ENCODE measurements at regions not wholly inside any gene's neighbourhood (a gene's known extent, or its start where the extent isn't known, plus 50 kb on each side); places are given as distances from the start of the nearest gene placed in this dataset.

DNA sequence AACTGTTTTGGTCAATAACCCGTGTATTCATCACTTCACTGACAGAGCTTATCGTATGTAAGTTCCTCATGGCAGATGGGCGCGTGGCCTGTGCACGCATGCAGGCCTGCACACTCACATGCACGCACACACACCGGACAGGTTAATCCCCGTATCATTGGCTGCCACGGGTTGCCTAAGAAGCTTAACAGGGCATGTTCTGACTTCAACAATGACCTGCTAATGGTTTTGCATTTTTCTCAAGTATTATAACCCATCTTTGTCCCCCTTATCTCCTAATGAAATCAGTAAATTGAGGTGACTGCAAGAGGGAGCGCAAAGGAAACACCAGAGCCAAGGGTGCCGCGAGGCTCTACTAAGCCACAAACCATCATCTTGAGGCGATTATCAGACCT is 399.0 kb upstream of the ID2 start:
- DNase-seq (ENCODE audit: low spot score) = no peak

DNA sequence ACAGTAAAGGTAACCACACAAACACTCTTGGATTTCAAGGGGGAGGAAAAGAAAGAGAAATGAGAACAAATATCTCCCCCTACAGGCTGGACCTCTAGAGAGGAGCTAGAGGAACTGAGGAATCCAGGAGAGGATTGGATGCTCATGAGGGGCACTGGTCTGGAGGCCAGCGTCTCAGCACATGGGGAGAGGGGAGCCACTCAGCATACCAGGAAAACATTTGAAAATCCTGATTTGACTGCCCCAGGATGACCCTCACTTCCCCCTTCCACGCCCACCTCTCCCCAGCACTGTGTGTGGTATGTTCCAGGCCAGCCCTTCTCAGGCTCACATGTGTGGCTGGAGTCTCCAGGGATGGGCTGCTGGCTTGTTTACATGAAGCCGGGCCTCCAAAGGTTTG is 396.8 kb upstream of the ID2 start:
- DNase-seq (ENCODE audit: low spot score) = no peak

DNA sequence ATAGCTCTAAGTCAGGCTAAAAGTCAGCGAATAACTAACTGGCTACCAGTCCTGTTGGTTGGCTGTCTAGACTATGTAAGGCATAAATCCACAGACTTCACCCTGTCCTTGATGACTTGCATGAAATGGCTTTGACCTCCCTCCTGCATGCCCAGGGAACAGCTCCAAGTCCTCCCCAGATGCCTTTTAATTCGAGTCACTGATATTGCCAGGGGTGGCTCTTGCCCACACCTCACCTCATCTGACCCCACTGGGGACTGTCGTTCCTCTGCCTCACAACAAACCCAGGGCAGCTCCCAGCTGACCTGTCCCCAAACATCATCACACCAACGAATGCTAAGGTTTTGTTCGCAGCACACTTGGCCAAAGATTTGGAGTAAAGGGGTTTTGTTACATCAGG is 396.0 kb upstream of the ID2 start:
- DNase-seq (ENCODE audit: low spot score) = no peak

DNA sequence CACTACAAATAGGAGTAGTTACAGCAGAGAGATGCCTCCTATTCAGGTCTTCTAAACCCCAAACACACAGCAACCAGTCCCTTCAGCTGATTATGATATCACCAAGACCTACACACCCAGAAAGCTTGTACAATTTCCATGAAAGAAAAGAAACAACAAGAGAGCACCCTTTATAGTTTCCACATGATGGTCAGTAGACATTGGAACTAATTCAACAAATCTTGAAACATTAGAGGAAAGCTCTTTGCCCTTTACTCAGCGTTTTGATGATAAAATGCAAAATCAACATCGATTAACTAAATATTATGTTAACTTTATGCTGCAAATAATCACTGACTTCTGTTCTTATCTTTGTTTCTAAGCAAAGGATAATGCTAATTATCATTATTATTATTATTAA is 393.6 kb upstream of the ID2 start:
- DNase-seq (ENCODE audit: low spot score) = no peak

DNA sequence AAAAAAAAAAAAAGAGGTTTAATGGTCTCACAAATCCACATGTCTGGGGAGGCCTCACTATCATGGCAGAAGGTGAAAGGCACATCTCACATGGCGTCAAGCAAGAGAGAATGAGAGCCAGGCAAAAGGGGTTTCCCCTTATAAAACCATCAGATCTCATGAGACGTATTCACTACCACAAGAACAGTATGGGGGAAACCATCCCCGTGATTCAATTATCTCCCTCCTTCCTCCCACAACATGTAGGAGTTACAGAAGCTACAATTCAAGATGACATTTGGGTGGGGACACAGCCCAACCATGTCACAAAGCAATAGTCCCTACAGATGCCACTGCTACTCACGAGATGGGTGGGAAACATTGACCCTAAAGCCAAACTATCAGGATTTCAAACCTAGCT is 392.7 kb upstream of the ID2 start:
- DNase-seq (ENCODE audit: low spot score) = no peak

DNA sequence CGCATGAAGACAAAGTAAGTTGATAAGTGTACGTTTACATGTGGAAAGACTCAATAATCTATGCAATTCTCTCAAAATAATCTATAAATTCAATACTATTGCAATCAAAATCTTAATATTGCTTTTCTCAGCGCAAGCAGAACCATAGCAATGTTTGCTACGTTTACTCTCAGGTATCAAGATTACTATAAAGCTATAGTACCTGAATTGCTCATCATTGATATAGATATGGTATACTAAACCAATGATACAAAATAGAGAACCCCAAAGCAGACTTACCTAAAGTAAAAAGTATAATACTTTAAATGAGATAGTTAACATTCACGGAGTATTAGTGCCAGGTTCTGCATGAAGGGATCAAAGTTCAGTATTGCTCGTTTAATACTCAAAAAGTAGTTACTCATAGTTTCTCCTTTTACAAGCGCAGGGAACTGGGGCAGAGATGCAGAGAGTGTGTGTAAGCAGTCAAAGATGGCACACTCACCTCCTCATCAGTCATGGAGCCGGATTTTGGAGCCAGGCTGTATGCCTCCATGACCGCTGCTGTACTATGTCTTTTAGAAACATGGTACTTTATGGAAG is 391.0 kb upstream of the ID2 start:
- no peak for DNase-seq (ENCODE audit: low spot score)

DNA sequence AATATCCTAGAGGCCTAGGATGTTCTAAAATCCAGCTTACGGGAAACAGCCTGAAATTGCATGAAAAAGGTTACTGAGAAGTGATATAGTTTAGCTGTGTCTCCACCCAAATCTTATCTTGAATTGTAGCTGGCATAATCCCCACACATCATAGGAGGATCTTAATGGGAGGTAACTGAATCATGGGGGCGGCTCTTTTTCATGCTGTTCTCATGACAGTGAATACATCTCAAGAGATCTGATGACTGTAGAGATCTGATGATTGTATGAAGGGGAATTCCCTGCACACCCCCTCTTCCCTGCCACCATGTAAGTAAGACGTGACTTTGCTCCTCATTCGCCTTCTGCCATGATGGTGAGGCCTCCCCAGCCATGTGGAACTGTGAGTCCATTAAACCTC is 385.6 kb upstream of the ID2 start:
- DNase-seq (ENCODE audit: low spot score) = no peak

DNA sequence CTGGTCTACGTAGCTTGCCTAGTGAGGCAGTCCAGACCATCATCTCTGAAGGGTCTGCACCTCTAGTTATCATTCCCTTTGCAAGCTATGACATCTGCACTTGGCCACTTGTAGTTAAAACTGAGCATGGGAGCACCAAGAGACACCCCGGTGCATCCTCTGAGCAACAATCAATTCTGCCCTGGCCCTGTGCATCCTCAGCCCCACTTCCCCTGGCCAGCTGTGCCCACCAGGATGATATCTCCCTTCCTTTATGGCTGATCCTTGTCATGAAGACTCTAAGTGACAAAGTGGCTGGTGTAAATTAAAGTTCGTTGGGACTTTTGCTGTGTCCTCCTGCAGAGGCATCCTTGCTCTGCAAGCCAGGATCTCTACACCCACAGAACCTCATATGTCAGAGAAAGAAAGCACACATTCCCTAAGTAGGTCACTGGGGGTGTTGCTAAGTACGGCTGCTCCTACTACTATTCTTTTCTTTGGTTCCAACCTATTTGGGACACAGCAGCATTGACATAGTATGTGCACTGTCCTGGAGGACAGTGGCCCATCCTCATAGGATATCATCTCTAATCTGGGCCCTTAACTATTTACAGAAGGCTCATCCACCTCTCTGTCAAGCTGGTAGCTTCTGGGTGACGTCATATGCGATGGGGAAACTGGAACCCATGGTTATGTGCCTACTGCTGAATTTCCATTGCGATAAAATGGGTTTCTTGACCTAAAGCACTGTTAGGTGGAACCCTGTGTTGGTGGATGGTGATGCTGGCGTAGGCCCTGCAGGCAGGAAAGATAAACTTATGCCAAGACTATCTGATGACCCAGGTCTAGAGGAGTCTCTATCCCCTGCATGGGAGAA is 384.3 kb upstream of the ID2 start:
- DNase-seq (ENCODE audit: low spot score) = no peak

DNA sequence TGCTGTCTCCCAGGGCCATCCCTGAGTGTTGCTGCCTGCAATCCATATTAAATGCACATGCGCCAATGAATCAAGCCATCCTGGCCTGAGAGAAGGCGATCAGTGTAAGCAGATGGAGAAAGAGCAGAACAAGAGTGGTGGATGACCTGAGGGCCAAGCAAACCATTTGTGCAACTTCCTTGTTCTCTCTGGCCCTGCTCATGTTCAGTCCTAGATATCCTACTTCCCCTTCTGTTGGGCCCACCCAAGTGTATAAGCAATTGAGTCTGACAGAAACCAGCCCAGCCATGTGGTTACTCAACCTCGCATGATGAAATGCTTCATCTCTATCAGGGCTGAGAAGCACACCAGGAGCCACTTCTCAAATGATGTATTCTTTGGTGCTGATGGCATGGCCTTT is 383.1 kb upstream of the ID2 start:
- no peak for DNase-seq (ENCODE audit: low spot score)

DNA sequence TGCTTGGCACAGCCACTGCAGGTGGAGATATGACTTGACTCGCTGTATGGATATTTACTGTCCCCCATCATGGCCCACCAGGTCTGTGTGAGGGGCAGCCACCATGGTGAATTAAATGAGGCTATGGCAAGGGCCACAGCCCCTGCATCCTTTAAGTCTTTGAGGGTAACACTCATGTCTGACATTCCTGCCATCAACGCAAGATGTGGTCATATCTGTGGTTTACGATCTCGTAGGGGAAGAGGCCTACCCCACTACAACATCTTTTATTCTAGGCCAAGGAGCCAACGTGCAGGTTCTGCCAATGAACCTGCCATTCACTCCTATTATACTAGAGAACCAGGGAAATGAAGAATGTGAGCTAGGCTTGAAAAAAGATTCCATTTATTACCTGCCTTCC is 381.6 kb upstream of the ID2 start:
- no peak for DNase-seq (ENCODE audit: low spot score)

DNA sequence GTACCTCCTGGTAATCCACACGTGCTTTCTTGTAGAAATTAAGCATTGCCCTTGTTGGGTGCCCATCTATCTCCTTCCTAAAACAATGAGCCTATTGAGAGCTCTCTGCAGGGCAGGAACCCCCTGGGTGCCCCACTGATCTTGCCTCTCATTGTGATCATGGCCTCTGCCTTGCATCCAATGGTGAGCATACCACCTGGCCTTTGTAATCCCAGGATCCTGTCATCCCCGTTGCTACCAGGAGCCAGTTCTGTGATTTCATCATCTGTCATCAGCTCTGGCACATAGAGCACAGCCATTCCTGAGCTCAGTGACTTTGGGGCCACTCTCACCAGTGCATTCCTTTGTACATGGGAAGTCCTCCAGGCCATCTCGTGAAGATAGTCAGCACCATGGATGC is 381.0 kb upstream of the ID2 start:
- no peak for DNase-seq (ENCODE audit: low spot score)

DNA sequence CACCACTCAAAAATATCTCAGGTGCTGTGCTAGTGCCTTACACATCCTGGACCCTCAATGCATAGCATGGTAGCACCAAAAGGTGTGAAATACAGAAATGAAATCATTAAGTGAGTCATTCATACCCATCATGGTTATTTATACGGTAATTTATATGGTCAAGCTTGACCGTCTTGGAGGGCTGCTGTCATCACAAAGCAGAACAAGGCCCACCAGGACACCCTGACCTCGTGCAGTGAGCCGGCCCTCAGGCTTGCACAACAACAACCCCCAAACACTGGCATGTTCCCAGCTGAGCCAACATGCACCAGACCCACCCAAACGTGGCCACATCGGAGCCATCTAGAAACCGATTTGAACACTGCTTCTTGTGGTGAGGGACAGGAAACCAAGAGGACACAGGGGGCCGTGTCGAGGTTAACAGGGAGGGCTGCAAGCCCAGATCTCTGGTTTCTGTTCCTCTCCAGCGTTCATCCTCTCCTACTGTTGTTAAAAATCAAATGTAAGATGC is 378.5 kb upstream of the ID2 start:
- no peak for DNase-seq (ENCODE audit: low spot score)

DNA sequence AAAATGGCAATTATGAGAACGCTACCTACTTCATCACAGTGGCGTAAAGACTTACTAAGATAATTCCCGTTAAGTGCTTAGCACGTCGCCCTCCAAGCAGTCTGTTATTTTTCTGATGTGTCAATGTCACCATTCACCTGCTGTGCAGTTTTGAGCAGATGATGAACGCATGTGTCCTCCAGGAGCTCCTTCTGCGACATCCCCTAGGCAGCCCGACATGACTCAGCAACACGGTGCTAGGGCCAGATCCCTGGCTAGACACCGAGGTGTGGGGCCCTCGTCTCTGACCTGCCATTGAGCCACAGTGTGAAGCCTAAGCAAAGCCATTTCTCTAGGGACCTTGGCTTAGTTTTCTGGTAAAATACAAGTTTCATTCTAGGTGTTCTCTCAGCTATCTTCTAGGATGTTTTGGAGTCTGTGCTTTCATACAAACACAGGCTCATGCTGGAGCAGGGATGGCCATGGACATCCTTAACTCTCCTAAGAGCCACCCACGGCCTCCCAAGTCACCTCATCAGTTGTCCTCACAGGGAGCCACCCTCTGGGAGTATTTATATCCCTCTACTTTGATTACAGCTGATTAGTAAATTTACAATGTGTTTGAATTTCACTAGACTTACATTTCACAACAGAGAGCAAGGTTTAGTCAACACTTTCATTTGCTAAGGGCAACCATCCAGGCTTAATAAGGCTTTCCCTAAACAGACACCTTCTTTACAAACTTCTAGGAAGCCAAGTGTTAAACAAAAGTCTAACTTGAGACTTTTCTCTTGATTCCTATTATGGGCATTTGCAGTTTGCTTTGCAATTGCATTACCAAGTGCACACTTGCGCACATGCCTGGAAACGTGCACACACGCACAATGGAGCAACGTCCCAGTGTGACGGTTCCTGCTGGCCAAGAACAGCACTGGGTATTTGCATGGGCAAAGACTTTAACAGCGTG is 376.8 kb upstream of the ID2 start:
- DNase-seq (ENCODE audit: low spot score) = no peak

DNA sequence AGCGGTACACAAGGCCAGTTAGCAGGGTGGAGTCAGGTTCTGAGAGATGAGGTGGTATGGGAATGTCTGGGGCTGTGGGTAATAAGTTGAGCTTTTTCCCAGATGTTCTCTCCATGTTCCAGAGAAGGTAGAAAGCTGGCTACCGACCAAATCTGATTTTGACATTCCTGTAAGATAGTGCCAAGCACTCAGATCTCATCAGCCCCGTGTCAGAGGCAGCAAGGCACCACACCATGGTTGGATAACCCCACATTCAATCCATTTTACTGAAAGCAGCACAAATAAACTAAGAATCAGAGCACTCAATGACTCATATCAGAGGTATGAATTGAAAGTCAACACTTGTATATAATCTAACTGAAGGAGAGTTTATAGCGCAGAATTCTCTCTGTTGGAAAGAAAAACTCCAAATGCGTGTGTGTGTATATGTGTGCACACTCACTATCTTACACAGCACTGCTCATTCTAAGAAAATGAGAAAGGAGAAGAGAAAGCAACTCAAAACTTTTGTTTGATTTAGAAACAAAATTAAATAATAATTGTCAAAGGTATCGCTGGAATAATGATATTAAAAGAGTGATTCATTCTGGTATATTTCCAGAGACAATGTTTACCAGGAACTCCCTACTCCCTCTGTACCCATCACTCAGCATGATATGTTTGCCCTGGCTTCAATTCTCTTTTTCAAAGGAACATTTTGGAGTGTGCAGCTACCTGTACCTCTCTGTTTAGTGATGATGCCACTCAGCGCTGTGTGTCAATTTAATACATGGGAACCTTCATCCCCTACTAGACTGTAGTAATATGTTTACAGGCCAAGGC is 375.1 kb upstream of the ID2 start:
- DNase-seq (ENCODE audit: low spot score) = no peak

DNA sequence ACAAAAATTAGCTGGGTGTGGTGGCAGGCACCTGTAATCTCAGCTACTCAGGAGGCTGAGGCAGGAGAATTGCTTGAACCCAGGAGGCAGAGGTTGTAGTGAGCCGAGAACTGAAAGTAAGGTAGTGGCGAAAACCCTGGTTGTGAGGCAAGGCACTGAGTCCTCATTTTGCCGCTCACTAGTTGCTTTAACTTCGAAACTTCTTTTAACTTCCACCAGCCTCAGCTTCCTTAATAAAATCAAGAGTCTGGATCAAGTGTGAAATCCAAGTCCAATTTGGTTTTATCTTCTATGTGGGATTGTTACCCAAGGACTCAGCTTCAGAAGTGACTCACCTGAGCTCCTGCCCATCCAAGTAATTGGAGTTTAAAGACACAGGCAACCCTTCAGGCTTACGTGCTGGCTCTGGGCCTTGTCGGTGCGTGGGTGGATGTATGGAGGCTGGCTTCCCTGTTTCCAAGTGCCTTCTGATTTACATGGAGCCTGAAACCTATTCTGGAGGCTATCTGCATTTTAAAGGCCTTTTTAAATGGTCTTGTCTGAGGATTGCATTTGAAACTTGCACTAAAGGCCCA is 374.2 kb upstream of the ID2 start:
- no peak for DNase-seq (ENCODE audit: low spot score)

DNA sequence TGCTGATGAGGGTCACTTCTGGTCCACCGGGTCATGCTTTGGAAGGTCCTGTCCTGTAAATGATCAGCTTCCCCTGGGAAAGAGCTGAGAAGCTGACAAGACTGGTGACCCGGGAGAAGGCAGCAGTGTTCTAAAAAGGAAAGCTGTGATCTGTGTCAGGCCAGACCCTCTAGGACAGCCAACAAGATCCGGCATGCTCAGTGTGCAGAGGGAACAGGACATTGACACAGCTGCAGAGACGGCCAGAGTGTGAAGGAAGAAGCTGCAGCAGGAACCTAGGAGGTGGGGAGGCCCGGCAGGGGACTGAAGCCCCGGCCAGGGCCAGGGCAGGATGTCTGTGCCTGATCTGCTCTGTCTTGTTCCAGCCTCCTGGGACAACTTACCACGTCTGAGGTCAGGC is 372.7 kb upstream of the ID2 start:
- DNase-seq (ENCODE audit: low spot score) = no peak

DNA sequence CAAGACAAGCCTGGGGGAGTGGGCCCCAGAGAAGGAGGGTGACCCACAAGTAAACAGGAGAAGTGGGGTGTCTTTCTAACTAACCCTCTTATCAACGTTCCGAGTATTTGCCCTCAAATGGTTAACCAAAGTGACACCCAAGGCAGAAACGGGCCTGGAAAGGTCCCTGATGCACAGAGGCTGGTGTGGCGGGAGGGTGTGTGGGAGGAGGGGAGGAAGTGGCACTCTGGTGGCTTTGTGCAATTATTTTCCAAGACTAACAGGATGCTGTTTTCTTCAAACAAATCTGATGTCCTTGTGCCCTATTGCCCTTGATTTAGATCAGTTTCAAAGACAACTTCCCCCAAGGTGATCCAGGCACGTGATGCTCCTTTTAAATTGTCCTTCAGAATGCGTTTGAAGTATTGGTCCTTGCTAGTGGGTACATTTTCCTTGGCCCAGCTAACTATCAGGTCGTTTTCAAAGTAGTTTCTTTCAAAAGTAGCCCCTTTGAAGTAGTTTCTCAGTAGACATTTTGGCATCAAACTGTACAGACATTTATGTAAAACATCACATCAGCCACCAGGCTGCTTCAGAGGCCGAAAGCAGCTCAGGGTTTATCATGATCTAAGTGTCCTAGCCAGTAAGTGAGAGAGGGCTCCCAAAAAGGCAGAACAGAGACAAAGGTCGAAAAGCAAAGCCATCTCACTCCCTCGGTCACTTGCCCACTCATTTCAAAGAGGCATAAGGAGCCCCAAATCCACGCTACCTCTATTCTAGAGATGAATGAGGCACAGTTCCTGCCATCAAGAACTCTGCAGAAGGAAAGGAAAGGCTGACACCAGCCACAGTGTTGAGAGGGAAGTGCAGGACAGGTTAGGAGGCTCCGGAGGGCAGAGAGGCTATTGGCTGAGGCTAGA is 371.1 kb upstream of the ID2 start:
- no peak for DNase-seq (ENCODE audit: low spot score)

DNA sequence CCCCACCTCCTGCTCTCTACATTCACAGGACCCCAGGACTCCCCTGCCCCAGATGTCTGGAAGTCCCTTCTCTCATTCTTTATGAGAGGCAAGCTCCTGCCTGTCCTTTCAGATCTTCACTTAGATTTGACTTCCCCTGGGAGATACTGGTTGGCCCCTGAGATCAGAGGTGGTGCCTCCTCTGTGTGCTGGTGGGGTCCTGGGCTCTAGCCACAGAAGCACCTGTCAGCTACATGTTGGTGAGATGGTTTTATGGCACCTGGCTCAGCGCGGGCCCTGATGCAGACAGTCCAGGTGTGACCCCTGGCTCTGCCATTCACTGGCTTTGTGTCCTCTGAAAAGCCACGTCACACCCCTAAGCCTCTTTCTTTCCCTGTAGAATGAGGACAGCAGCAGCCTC is 369.6 kb upstream of the ID2 start:
- no peak for DNase-seq (ENCODE audit: low spot score)

DNA sequence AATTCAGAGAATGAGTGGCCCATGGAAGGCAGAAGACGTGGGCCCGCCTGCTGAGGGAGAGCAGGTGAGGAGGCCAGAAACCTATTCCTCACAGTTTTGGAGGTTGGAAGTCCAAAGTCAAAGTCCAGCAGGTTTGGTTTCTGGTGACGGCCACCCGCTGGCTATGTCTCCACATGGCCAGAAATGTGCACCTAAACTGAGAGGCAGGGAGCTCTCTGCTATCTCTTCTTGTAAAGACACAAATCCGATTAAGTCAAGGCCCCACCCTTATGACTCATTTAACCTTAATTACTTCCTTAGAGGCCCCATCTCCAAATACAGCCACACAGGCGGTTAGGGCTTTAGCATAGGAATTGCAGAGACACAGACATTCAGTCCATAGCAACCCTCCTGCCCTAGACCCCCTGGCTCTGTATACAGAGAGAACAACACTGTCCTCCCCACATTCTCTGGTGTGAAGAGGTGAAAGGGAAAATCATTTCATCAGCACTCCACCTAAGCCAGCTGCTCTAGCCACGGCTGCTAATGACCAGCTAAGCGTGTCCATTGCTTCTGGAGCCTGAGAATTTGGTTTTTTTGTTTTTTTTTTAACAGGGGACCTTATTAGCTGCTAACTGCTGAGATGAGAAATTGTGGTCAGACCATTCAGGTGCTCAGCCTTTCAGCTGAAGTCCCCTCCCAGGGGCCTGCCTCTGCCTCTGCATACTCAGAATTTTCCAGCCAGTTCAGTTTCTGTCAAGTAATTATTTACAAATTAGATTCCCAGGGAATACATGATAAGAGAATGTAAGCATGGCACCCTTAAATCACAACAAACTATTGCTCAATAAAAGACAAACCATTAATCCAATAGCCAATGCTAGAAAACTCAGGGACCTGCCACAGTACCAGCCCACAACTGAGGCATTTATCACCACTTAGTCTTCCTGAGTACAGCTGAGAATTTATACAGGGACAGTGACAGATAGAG is 368.7 kb upstream of the ID2 start:
- DNase-seq (ENCODE audit: low spot score) = no peak

Measured in HuH-7.5 (cell line).